Liver (tissue), 2 donors: ENCODE measurements at regions not wholly inside any gene's neighbourhood (a gene's known extent, or its start where the extent isn't known, plus 50 kb on each side); places are given as distances from the start of the nearest gene placed in this dataset.

ENCODE experiments used
- CTCF ChIP-seq: fragments of 150-350 bp; IDR thresholded peaks from 2 replicates; pipeline ENCODE4 v1.5.1; 2017; ENCODE audit warnings: improper control_type of control experiment, low read depth, low read length; ENCODE audit not compliant: missing input control
- YY1 ChIP-seq: IDR thresholded peaks from 2 replicates; pipeline ENCODE4 v1.6.1; 2016; ENCODE audit warnings: antibody characterized with exemption, mild to moderate bottlenecking
- ZBTB33 ChIP-seq: IDR thresholded peaks from 2 replicates; pipeline ENCODE4 v1.6.1; 2016; ENCODE audit warnings: antibody characterized with exemption
- donor health status: healthy.

- TF ChIP-seq CTCF (no peak), YY1 (no peak), ZBTB33 (no peak)
Observed at GRCh38 chr11:8757047-8757446, 74.5 kb downstream of the RPL27A start.
